ENCODE measurements at regions not wholly inside any gene's neighbourhood (a gene's known extent, or its start where the extent isn't known, plus 50 kb on each side); places are given as distances from the start of the nearest gene placed in this dataset.

GRCh38 chr6:43931201-43931600, 161.2 kb downstream of the VEGFA start:
- TF ChIP-seq CTCF (conservative IDR thresholded peaks at IDR 0.05) = no peak
- H3K27ac ChIP-seq = no peak overlapping the region

- TF ChIP-seq CTCF (conservative IDR thresholded peaks at IDR 0.05) = no peak
- no peak overlapping the region for H3K27ac ChIP-seq
Observed at GRCh38 chr6:43930440-43931154, 160.6 kb downstream of the VEGFA start.

- TF ChIP-seq CTCF (conservative IDR thresholded peaks at IDR 0.05) = no peak
- no peak overlapping the region for H3K27ac ChIP-seq
Observed at GRCh38 chr6:43929511-43929910, 159.5 kb downstream of the VEGFA start.

DNA sequence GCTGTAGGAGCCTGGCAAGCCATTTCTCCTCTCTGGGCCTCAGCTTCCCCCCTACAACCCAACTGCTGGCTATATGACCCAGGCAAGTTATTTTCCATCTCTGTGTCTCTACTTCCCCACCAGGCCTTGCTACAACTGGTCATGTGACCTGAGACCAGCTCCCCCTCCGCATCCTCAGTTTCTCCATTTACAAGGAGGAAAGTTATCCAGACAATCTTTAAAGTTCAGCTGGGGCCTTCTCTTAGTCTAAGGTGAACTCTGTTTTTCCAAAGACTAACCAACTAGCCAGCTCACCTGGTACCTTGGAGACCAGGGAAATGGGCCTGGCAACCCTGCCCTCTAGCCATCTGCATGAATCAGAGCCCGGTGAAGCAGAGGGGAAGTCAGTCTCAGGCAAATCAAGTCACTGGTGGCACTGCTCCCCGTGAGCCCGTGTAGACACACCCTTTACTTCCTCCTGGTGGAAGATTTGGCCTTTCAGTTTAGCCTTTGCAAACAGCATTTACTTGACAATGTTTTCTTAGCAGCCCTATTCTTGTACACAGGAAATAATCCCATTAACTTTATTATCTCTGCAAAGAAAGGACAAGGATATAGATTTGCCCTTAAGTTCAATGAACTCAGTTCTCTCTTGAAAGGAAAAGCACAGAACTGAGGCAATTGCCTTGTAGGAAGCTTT, 157.7 kb downstream of the VEGFA start:
- TF ChIP-seq CTCF (conservative IDR thresholded peaks at IDR 0.05) = peak; percentile 37; the same call in 1 of the 2 replicates
- H3K27ac ChIP-seq = peak overlapping the region; percentile 80

- peak overlapping the region; percentile 80 for H3K27ac ChIP-seq
- no peak; the same call in none of the 2 replicates for TF ChIP-seq CTCF (conservative IDR thresholded peaks at IDR 0.05)
Observed at GRCh38 chr6:43926634-43927531, 156.9 kb downstream of the VEGFA start.

DNA sequence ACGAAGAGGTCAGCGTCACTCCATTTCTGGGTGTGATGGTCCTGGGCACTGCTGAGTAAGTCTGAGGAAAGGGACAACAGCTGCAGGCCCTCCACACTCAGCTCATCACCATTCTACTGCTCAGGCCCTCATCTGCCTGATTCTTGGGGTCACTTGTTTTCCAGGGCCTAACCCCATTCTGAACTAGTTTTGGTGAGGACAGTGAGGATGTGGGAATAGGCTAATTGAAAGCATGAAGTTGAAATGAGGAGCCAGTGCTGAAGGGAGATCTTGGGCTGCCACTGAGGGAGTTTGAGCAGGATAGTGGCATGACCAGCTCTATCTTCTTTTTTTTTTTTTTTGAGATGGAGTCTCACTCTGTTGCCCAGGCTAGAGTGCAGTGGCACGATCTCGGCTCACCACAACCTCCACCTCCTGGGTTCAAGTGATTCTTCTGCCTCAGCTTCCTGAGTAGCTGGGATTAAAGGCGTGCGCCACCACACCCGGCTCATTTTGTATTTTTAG, 155.7 kb downstream of the VEGFA start:
- H3K27ac ChIP-seq = peak overlapping the region; percentile 80

DNA sequence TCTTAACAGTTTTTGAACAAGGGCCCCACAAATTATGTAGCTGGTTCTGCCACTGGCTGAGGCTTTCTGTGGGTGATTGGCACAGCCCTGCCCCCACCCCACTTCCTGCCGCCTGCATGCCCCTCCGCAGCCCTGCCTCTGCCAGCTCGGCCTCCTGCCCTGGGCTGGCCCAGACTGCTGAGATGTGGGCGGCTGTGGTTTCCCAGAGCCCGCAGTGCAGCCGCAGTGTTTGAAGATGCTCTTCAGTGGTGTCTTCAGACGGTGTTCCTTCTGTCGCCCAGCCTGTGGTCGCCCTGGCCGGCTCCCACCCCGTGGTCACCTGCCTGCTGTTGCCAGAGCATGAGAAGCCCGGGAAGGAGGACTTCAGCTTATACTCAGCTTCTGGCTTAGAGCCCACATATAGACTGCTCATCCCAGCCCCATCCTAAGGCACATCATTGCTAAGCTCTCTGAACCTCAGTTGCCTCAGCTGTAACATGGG, 154.3 kb downstream of the VEGFA start:
- H3K27ac ChIP-seq = no peak overlapping the region
- no peak for TF ChIP-seq CTCF (conservative IDR thresholded peaks at IDR 0.05)

All from VCaP (cell line).